Tongue (tissue), 1 donor: ENCODE measurements at regions not wholly inside any gene's neighbourhood (a gene's known extent, or its start where the extent isn't known, plus 50 kb on each side); places are given as distances from the start of the nearest gene placed in this dataset.

Experiments
- DNase-seq: peaks from one replicate; pipeline ENCODE4 v3.0.0-alpha.2; 2015

GRCh38 chr3:144142151-144142840 is 170.7 kb downstream of the DIPK2A start:
- peak; percentile 46 for DNase-seq

DNA sequence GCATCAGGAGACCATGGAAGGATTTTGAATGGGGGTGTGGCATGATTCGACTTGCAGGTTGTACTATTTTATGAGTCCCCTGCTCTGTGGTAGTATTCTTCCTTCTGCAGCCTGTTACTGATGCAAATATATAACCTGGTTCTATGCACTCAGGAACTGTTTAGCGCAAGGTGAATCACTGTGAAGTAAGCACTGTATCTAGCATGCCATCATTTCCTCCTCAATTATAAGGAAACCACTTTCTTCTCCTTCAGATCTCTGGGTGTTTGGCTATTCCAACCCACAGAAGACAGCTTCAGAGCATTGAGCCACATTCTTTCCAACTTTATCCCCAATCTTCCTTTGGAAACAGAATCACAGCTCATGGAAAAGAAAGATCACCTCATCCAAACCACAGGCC is 176.7 kb downstream of the DIPK2A start:
- DNase-seq, result no peak

GRCh38 chr3:144151983-144152382 is 180.4 kb downstream of the DIPK2A start:
- DNase-seq, result no peak

DNA sequence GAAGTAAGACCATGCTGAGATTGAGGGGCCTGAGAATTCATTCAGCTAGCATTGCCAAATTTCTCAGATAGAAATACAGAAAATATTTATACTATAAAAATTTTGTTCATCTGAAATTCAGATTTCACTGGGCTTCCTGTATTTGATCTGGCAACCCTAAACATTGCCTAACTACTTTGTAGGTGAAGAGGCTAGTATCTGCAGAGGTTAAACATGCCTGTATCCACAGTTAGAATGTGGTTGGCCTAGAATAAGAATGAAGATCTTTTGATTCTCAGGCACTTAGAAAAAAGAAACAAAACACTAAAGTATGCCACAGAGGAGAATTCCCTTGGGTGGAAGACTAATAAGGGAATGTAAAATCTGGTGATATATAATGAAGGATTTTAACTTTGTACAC is 189.0 kb downstream of the DIPK2A start:
- no peak for DNase-seq

DNA sequence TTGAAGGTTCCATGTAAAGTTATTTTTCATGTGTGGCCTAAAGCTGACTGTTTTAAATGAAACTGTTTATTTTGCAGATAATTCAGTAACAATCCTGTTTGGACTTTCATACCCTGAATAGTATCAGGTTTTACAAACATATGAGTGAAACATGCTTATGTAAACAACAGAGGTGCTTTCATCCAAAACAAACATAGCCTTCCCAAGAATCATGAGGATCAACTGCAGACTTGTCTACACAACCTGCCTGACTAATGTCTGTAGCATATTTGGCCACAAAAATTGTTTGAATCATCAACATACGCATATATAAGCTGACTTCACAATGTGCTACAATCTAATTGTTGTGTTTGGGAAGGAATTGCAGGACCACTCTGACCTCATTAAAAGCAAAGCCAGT is 190.4 kb downstream of the DIPK2A start:
- peak; percentile 64 for DNase-seq

DNA sequence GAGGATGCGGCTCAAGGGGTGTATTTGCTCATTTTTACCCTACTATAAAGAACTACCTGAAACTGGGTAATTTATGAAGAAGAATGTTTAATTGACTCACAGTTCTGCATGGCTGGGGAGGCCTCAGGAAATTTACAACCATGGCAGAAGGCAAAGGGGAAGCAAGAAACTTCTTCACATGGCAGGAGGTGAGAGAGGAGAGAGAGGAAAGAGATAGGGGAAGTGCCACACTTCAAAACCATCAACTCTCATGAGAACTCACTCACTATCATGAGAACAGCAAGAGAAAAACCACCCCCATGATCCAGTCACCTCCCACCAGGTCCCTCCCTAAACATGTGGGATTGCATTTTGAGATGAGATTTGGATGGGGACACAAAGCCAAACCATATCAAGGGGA is 192.7 kb downstream of the DIPK2A start:
- no peak for DNase-seq

DNA sequence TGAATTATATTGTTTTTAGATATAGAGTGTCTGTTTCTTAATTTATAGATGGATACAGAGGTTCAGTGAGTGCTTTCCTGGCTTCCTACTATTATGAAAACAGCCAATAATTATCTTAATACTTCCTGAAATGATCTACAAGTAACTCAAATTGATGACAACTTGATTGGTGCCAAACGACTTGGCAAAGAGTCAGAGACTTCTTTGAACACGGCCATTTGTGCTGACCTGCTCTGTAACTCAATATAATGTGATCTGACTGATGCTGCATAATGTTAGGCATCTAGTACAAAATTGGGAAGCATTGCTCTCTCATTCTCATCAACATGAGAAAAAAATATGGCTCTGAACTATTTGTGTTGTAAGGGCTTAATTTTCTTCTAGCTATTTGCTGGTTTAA is 193.9 kb downstream of the DIPK2A start:
- DNase-seq, result peak; percentile 8

DNA sequence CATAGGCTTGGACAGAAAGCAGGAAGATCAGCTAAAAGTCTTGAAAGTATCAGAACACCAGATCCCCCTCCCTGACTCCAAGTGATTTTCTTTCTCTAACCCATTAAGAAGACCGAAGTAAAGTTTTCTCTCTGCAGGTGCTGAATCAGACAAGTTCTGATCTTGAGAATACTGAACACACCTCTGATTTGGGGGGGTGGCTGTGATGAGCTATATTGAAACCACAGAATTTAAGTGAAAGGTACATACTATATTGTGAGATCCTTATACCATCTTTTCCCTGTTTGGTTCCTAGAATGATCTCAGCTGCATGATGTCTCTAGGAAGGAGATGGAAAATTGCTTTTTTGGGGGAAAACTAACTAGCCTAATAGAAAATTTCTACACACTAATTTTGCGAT is 196.0 kb downstream of the DIPK2A start:
- DNase-seq, result no peak

DNA sequence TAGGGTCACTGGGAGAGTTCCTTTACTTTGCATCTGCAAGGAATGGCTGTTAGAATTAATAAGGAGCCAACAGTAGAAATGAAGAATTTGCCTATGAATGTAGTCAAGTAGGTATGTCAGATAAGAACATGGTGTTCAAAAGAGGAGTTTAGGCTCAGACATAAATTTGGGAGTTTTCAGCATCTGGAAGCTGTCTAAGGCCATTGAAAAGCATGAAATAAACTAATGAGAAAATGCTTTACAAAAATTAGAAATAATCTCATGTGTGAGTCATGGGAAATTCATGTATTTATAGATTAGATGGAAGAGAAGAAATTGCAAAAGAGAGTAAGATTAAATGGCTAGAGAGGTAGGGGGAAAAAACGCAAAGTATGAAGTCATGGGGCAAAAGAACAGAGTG is 201.9 kb downstream of the DIPK2A start:
- DNase-seq, result no peak

GRCh38 chr3:144175644-144176425 is 204.2 kb downstream of the DIPK2A start:
- DNase-seq, result no peak

GRCh38 chr3:144177649-144178048 is 206.0 kb downstream of the DIPK2A start:
- DNase-seq, result no peak

- no peak for DNase-seq
Measured at GRCh38 chr3:144178607-144179006, 207.0 kb downstream of the DIPK2A start.

- peak; percentile 23 for DNase-seq
Measured at GRCh38 chr3:144181062-144181461, 209.4 kb downstream of the DIPK2A start.

GRCh38 chr3:144182501-144182900 is 210.9 kb downstream of the DIPK2A start:
- DNase-seq, result no peak

DNA sequence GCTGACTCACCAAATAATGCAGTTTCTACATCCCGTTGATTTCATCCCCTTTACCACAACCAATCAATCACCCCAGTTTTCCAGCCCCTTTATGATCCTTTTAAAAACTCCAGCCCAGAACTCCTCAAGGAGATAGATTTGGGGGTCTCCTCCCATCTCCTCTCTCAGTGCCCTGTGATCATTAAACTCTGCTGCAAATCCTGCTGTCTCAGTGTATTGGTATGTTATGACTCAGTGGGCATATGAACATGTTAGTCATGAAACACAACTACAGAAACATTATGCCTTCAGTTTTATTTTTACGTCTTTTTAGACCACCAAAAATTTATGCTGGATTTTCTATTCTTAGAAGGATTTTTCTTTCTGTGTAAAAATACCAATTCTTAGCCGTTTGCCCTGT is 213.7 kb downstream of the DIPK2A start:
- DNase-seq, result no peak

- no peak for DNase-seq
Measured at GRCh38 chr3:144187531-144188210, 216.0 kb downstream of the DIPK2A start.

DNA sequence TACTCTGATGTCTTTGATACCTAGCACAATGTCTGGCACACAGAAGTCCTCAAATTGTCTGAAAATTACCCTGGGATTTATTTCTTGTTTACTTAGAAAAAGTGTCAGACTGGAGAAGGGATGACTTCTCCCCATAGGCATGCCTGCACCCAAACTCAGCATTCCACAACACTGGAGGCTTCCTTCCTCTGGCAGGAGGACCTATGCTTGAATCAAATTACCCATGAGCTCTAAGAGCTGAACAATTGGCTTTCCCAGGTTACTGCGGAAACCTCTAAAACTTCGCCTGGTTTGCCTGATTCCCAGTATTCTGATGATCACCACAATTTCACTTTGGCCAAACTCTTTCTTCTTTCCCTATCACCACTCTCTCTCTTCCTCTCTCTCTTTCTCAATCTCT is 217.4 kb downstream of the DIPK2A start:
- no peak for DNase-seq

DNA sequence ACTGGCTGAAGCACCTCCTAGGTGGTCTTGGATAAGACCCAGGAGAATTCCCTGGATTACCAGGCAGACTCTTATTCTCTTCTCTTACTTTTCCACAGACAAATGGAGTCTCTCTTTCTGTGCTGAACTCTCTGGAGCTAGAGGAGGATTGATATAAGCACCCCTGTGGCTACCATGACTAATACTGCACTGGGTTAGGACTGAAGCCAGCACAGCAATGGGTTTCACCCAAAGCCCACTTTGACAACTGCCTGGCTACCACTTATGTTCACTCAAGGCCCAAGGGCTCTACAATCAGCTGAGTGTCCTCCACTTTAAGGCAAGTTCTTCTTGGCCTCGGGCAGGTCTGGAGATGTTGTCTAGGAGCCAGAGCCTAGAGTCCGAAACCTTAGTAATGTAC is 225.5 kb downstream of the DIPK2A start:
- DNase-seq, result no peak

DNA sequence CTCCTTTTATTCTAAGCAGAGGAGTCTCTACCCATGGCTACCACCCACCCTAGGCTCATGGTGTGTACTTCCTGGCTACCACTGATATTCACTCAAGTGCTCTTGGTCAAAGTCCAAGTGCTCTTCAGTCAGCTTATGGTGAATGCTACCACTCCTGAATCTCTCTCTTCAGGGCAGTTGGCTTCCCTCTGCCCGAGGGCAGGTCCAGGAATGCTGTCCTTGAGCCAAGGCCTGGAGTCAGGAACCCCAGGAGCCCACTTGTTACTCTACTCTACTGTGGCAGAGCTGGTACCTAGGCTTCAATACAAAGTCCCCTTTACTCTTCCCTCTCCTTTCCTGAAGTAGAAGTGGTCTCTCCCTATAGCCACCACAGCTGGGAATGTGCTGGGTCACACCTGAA is 226.0 kb downstream of the DIPK2A start:
- DNase-seq, result no peak

GRCh38 chr3:144200004-144200403 is 228.4 kb downstream of the DIPK2A start:
- no peak for DNase-seq

GRCh38 chr3:144200466-144200865 is 228.8 kb downstream of the DIPK2A start:
- no peak for DNase-seq

GRCh38 chr3:144221761-144222160 is 250.1 kb downstream of the DIPK2A start:
- peak; percentile 69 for DNase-seq

DNA sequence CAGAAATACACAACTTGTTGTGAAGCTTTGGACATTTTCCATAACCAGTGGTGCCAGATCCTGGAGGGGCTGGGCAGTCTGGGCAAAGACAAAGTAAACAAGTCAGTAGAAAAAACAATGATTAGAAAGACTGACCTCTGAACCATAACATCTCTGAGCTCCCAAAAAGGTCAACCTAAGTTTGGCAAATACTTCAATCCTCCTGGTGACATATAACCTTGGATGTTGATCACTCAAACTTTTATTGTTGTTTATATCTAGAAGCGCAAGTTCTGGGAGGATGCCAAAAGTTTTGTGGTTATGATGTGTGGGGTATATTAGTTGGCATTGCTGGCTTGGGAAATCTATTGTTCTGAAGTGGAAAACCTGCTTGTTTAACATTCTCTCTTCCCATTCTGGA is 257.7 kb downstream of the DIPK2A start:
- DNase-seq, result no peak
